Ishikawa (cell line): ENCODE measurements at regions not wholly inside any gene's neighbourhood (a gene's known extent, or its start where the extent isn't known, plus 50 kb on each side); places are given as distances from the start of the nearest gene placed in this dataset.

Source experiments
- CEBPB ChIP-seq: IDR thresholded peaks from 2 replicates; pipeline ENCODE4 v1.6.1; 2012
- CREB1 ChIP-seq: IDR thresholded peaks from 2 replicates; pipeline ENCODE4 v1.6.1; 2012; ENCODE audit warnings: low read depth
- EGR1 ChIP-seq: IDR thresholded peaks from 2 replicates; pipeline ENCODE4 v1.6.1; 2012
- EP300 ChIP-seq: IDR thresholded peaks from 2 replicates; pipeline ENCODE4 v1.6.1; 2012; ENCODE audit warnings: borderline replicate concordance
- FOXM1 ChIP-seq: IDR thresholded peaks from 2 replicates; pipeline ENCODE4 v1.6.1; 2012; ENCODE audit warnings: low read depth, borderline replicate concordance
- NFIC ChIP-seq: IDR thresholded peaks from 2 replicates; pipeline ENCODE4 v1.6.1; 2012
- RAD21 ChIP-seq: IDR thresholded peaks from 2 replicates; pipeline ENCODE4 v1.6.1; 2012; ENCODE audit warnings: low read depth
- TAF1 ChIP-seq: IDR thresholded peaks from 2 replicates; pipeline ENCODE4 v1.6.1; 2012; ENCODE audit warnings: low read depth, mild to moderate bottlenecking
- TCF12 ChIP-seq: IDR thresholded peaks from 2 replicates; pipeline ENCODE4 v1.6.1; 2012; ENCODE audit warnings: low read depth
- TEAD4 ChIP-seq: IDR thresholded peaks from 2 replicates; pipeline ENCODE4 v1.6.1; 2012
- YY1 ChIP-seq: IDR thresholded peaks from 2 replicates; pipeline ENCODE4 v1.6.1; 2012; ENCODE audit warnings: low read depth
- ZBTB7A ChIP-seq: IDR thresholded peaks from 2 replicates; pipeline ENCODE4 v1.6.1; 2012; ENCODE audit warnings: low read depth
- TF ChIP-seq, protein P1 (sequence below): IDR thresholded peaks from 2 replicates; pipeline ENCODE4 v1.6.1; 2012; ENCODE audit warnings: low read depth, mild to moderate bottlenecking
- TF ChIP-seq, protein P2 (sequence below): IDR thresholded peaks from 2 replicates; pipeline ENCODE4 v1.6.1; 2012
- TF ChIP-seq, protein P3 (sequence below): IDR thresholded peaks from 2 replicates; pipeline ENCODE4 v1.6.1; 2012

DNA sequence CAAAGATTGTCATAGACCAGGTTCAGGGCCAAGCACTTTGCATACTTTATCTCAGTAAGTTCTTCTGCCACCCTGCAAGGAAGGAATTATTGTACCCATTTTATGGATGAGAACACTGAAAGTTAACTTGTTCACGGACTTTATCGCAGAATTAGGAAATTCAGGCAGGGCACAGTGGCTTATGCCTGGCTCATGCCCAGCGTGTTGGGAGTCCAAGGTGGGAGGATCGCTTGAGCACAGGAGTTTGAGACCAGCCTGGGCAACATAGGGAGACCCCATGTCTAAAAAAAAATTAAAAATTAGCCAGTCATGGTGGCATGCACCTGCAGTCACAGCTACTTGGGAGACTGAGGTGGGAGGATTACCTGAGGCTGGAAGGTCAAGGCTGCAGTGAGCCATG, 72.4 kb downstream of the MFAP3 start:
- TF ChIP-seq TEAD4 (no peak), YY1 (no peak), TAF1 (no peak), ZBTB7A (no peak), FOXM1 (no peak), TCF12 (no peak), EP300 (no peak), RAD21 (no peak)
- TF ChIP-seq, protein P1, sequence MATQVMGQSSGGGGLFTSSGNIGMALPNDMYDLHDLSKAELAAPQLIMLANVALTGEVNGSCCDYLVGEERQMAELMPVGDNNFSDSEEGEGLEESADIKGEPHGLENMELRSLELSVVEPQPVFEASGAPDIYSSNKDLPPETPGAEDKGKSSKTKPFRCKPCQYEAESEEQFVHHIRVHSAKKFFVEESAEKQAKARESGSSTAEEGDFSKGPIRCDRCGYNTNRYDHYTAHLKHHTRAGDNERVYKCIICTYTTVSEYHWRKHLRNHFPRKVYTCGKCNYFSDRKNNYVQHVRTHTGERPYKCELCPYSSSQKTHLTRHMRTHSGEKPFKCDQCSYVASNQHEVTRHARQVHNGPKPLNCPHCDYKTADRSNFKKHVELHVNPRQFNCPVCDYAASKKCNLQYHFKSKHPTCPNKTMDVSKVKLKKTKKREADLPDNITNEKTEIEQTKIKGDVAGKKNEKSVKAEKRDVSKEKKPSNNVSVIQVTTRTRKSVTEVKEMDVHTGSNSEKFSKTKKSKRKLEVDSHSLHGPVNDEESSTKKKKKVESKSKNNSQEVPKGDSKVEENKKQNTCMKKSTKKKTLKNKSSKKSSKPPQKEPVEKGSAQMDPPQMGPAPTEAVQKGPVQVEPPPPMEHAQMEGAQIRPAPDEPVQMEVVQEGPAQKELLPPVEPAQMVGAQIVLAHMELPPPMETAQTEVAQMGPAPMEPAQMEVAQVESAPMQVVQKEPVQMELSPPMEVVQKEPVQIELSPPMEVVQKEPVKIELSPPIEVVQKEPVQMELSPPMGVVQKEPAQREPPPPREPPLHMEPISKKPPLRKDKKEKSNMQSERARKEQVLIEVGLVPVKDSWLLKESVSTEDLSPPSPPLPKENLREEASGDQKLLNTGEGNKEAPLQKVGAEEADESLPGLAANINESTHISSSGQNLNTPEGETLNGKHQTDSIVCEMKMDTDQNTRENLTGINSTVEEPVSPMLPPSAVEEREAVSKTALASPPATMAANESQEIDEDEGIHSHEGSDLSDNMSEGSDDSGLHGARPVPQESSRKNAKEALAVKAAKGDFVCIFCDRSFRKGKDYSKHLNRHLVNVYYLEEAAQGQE = no peak
- TF ChIP-seq, protein P2, sequence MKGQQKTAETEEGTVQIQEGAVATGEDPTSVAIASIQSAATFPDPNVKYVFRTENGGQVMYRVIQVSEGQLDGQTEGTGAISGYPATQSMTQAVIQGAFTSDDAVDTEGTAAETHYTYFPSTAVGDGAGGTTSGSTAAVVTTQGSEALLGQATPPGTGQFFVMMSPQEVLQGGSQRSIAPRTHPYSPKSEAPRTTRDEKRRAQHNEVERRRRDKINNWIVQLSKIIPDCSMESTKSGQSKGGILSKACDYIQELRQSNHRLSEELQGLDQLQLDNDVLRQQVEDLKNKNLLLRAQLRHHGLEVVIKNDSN = no peak

DNA sequence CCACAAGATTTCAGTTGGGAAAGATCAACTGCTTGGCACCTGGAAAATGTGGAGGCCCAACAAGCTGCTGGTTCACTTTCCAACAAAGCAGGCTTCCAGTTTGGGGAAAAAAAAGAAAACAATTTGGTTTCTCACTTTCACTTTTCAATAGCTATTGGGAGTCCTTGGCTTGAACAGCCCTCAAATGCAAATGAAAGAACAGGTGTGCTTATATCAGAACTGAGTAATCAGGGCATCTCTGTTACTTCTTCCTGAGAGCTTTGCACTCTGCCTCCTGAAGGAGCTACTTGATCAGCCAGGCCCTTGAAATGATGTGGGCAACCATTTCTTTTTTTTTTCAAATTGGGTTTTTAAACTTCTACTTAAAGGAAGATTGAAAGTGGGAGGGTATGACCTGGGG, 73.5 kb downstream of the MFAP3 start:
- no peak for TF ChIP-seq TEAD4
- TF ChIP-seq, protein P1 = no peak
- no peak for TF ChIP-seq FOXM1
- no peak for TF ChIP-seq NFIC

DNA sequence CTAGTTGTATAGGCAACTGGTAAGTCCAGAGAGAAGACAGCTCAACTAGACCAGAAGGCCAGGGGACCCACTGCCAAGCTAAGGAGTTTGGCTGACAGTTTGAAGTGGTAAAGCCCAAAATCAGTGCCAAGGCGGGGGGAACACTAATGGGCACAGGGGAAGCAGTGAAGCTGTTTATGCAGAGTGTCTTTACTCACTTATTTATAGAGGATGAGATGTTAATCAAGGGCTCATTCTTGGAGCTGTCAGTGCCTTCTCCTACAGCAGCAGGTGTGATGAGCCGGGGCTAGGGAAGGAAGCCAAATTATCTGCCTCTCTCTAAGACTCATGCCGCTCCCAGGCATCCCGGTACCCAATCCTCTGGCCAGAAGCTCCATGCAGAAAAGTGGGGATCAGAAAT, 75.2 kb upstream of the GALNT10 start:
- TF ChIP-seq ZBTB7A (no peak), FOXM1 (no peak), CEBPB (no peak), TEAD4 (no peak), EGR1 (no peak), CREB1 (no peak), YY1 (no peak), TAF1 (no peak), TCF12 (no peak), EP300 (no peak), NFIC (no peak), RAD21 (no peak)
- TF ChIP-seq, protein P2 = no peak
- TF ChIP-seq, protein P1 = no peak
- TF ChIP-seq, protein P3, sequence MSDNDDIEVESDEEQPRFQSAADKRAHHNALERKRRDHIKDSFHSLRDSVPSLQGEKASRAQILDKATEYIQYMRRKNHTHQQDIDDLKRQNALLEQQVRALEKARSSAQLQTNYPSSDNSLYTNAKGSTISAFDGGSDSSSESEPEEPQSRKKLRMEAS = no peak

DNA sequence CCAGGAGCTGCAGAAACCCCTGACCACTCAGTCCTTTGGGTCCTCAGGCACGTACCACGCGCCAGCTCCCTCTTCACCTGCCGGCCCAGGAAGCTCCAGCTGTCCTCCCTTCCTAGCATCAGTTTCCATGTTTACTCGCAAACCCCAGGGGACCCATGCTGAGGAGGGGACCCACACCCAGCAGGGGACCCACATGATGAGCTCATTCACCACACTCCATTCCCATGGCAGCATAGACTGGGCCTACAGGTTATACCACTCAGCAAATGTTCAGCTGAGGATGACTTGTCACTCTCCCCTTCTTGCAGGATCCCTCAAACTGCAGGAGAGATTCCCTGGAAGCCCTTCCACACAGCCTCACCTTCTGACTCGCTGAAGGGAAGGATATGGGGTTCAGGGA, 73.5 kb upstream of the GALNT10 start:
- TF ChIP-seq, protein P2 = no peak
- TF ChIP-seq, protein P3 = no peak
- TF ChIP-seq CEBPB (no peak), NFIC (no peak), RAD21 (no peak), ZBTB7A (no peak), EGR1 (no peak), TAF1 (no peak), YY1 (no peak), CREB1 (no peak), FOXM1 (no peak), TEAD4 (no peak), EP300 (no peak)
- TF ChIP-seq, protein P1 = no peak
